Adrenal gland (tissue), 5 donors: ENCODE measurements at regions not wholly inside any gene's neighbourhood (a gene's known extent, or its start where the extent isn't known, plus 50 kb on each side); places are given as distances from the start of the nearest gene placed in this dataset.

ENCODE experiments used
- POLR2A ChIP-seq, 2 donors: fragments of 450-650 bp; IDR thresholded peaks; one replicate each; pipeline ENCODE4 v1.6.1; 2017; ENCODE audit warnings: antibody characterized with exemption in 2 of 2, mild to moderate bottlenecking in 2 of 2, moderate library complexity in 1 of 2
- TF ChIP-seq, protein P1 (sequence below), 6 experiments: fragments of 450-650 bp in 4 of 6; fragments of 200-600 bp in 2 of 6; sonication (generic) in 1 of 6; IDR thresholded peaks; 1 replicate in 5 of 6; 2 replicates in 1 of 6; pipeline versions ENCODE4 v1.5.1 to v1.8.0; 2016 to 2021; ENCODE audit warnings: antibody characterized with exemption in 6 of 6, mild to moderate bottlenecking in 2 of 6, moderate library complexity in 1 of 6
- donor health status: DM: no; HTN: no; CAD: no.

DNA sequence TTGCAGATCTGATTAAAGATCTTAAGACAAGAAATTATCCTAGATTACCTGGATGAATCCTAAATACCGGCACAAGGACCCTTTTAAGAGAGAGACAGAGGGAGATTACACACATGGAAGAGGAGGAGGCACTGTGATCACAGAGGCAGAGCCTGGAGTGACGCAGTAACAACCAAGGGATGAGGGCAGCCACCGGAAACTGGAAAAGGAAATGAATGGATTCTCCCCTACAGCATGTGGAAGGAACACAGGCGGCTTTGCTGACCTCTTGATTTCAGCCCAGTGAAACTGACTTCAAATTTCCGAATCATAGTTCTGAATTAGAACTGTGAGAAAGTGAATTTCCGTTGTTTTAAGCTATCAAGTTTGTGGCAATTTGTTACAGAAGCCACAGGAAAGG, 50.2 kb upstream of the IVNS1ABP start:
- TF ChIP-seq POLR2A (IDR thresholded peaks at IDR 0.05) = no peak
- TF ChIP-seq, protein P1, sequence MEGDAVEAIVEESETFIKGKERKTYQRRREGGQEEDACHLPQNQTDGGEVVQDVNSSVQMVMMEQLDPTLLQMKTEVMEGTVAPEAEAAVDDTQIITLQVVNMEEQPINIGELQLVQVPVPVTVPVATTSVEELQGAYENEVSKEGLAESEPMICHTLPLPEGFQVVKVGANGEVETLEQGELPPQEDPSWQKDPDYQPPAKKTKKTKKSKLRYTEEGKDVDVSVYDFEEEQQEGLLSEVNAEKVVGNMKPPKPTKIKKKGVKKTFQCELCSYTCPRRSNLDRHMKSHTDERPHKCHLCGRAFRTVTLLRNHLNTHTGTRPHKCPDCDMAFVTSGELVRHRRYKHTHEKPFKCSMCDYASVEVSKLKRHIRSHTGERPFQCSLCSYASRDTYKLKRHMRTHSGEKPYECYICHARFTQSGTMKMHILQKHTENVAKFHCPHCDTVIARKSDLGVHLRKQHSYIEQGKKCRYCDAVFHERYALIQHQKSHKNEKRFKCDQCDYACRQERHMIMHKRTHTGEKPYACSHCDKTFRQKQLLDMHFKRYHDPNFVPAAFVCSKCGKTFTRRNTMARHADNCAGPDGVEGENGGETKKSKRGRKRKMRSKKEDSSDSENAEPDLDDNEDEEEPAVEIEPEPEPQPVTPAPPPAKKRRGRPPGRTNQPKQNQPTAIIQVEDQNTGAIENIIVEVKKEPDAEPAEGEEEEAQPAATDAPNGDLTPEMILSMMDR (IDR thresholded peaks at IDR 0.05) = no peak
